Thymus (tissue), 11 donors: ENCODE measurements at regions not wholly inside any gene's neighbourhood (a gene's known extent, or its start where the extent isn't known, plus 50 kb on each side); places are given as distances from the start of the nearest gene placed in this dataset.

Experiments
- DNase-seq, 9 donors: peaks; one replicate each; pipeline ENCODE4 v3.0.0-alpha.2; 2013; ENCODE audit warnings: low spot score in 9 of 9, low read depth in 6 of 9, missing footprints in 1 of 9
- H3K27ac ChIP-seq, 2 donors: one replicate each; pipeline ENCODE4 v1.5.1; 2013; ENCODE audit warnings: control low read depth in 1 of 2, low read depth in 1 of 2, low read length in 1 of 2, mild to moderate bottlenecking in 1 of 2, moderate library complexity in 1 of 2
- H3K27me3 ChIP-seq, 2 donors: one replicate each; pipeline ENCODE4 v1.5.1; 2013; ENCODE audit warnings: low read length in 1 of 2; ENCODE audit not compliant: control insufficient read depth in 2 of 2, insufficient read depth in 1 of 2
- H3K36me3 ChIP-seq, 2 donors: one replicate each; pipeline ENCODE4 v1.5.1; 2013; ENCODE audit warnings: low read length in 1 of 2, mild to moderate bottlenecking in 1 of 2, moderate library complexity in 1 of 2; ENCODE audit not compliant: control insufficient read depth in 2 of 2, insufficient read depth in 2 of 2
- H3K4me1 ChIP-seq, 2 donors: one replicate each; pipeline ENCODE4 v1.5.1; 2013; ENCODE audit warnings: low read length in 2 of 2; ENCODE audit not compliant: control insufficient read depth in 2 of 2, insufficient read depth in 2 of 2
- H3K4me3 ChIP-seq, 2 donors: one replicate each; pipeline ENCODE4 v1.5.1; 2013; ENCODE audit warnings: low read length in 2 of 2, control low read depth in 1 of 2, mild to moderate bottlenecking in 1 of 2
- H3K9me3 ChIP-seq, 2 donors: one replicate each; pipeline ENCODE4 v1.5.1; 2013; ENCODE audit warnings: low read length in 1 of 2, mild to moderate bottlenecking in 1 of 2; ENCODE audit not compliant: control insufficient read depth in 2 of 2, insufficient read depth in 1 of 2
- whole genome bisulfite sequencing: extraction: QIAGEN DNeasy Blood & Tissue Kit; methylation state at CpG from one replicate; pipeline ENCODE4 v1.1.7; 2013; 5-methylcytosine and 5-hydroxymethylcytosine counted together
- donor health status: healthy.

GRCh38 chr5:124554746-124555578, 191.5 kb downstream of the ZNF608 start:
- H3K4me1 ChIP-seq = no peaks in the 10 kb centered on the region

GRCh38 chr5:124553911-124554310, 192.5 kb downstream of the ZNF608 start:
- no peak overlapping the region for H3K27ac ChIP-seq
- H3K36me3 ChIP-seq = no peaks in the 10 kb centered on the region
- no peaks in the 10 kb centered on the region for H3K9me3 ChIP-seq
- no peak for DNase-seq
- 94% methylated on average over 2 of the region's 2 CpGs for WGBS
- no peaks in the 10 kb centered on the region for H3K4me1 ChIP-seq
- H3K4me3 ChIP-seq = no peak overlapping the region
- H3K27me3 ChIP-seq = no peaks in the 10 kb centered on the region

More at GRCh38 chr5:124554746-124555578, 191.5 kb downstream of the ZNF608 start:
- Histone ChIP-seq H3K4me3 (no peak overlapping the region), H3K36me3 (no peaks in the 10 kb centered on the region), H3K9me3 (no peaks in the 10 kb centered on the region), H3K27me3 (no peaks in the 10 kb centered on the region), H3K27ac (no peak overlapping the region)
- WGBS = 97% methylated on average over 2 of the region's 2 CpGs
- DNase-seq = no peak

GRCh38 chr5:124552526-124552925, 193.9 kb downstream of the ZNF608 start:
- Histone ChIP-seq H3K27ac (no peak overlapping the region), H3K4me1 (no peaks in the 10 kb centered on the region), H3K36me3 (no peaks in the 10 kb centered on the region), H3K27me3 (no peaks in the 10 kb centered on the region), H3K4me3 (no peak overlapping the region), H3K9me3 (no peaks in the 10 kb centered on the region)
- DNase-seq = no peak
- WGBS = 97% methylated on average over 4 of the region's 4 CpGs

- Histone ChIP-seq H3K27me3 (no peaks in the 10 kb centered on the region), H3K36me3 (no peaks in the 10 kb centered on the region), H3K4me1 (no peaks in the 10 kb centered on the region), H3K9me3 (no peaks in the 10 kb centered on the region), H3K4me3 (no peak overlapping the region), H3K27ac (no peak overlapping the region)
- DNase-seq = no peak
Observed at GRCh38 chr5:124551939-124552279, 194.5 kb downstream of the ZNF608 start.

GRCh38 chr5:124550731-124551130, 195.7 kb downstream of the ZNF608 start:
- no peaks in the 10 kb centered on the region for H3K9me3 ChIP-seq
- no peak overlapping the region for H3K27ac ChIP-seq
- no peaks in the 10 kb centered on the region for H3K36me3 ChIP-seq
- no peak overlapping the region for H3K4me3 ChIP-seq
- DNase-seq = no peak
- WGBS = 95% methylated on average over 3 of the region's 3 CpGs
- H3K27me3 ChIP-seq = no peaks in the 10 kb centered on the region
- H3K4me1 ChIP-seq = no peaks in the 10 kb centered on the region

GRCh38 chr5:124549891-124550436, 196.5 kb downstream of the ZNF608 start:
- Histone ChIP-seq H3K27ac (no peak overlapping the region), H3K4me1 (no peaks in the 10 kb centered on the region), H3K9me3 (no peaks in the 10 kb centered on the region), H3K27me3 (no peaks in the 10 kb centered on the region), H3K4me3 (no peak overlapping the region), H3K36me3 (no peaks in the 10 kb centered on the region)
- no peak for DNase-seq
- WGBS = 95% methylated on average over 4 of the region's 4 CpGs

- no peaks in the 10 kb centered on the region for H3K36me3 ChIP-seq
Observed at GRCh38 chr5:124546643-124547042, 199.8 kb downstream of the ZNF608 start.

GRCh38 chr5:124544366-124545055, 201.9 kb downstream of the ZNF608 start:
- Histone ChIP-seq H3K36me3 (no peaks in the 10 kb centered on the region), H3K27me3 (no peaks in the 10 kb centered on the region), H3K9me3 (no peaks in the 10 kb centered on the region), H3K4me1 (no peaks in the 10 kb centered on the region), H3K27ac (no peak overlapping the region), H3K4me3 (no peak overlapping the region)
- DNase-seq = no peak
- WGBS = 47% methylated on average over 2 of the region's 2 CpGs

More at GRCh38 chr5:124546643-124547042, 199.8 kb downstream of the ZNF608 start:
- DNase-seq = peak in 1 of 9 donors; percentile 9
- Histone ChIP-seq H3K27me3 (no peaks in the 10 kb centered on the region), H3K4me1 (no peaks in the 10 kb centered on the region), H3K27ac (no peak overlapping the region), H3K4me3 (no peak overlapping the region), H3K9me3 (no peaks in the 10 kb centered on the region)
- WGBS = 57% methylated on average over 2 of the region's 2 CpGs

- DNase-seq = no peak
- H3K4me1 ChIP-seq = no peaks in the 10 kb centered on the region
- WGBS = 88% methylated on average over 1 of the region's 1 CpG
- H3K27ac ChIP-seq = no peak overlapping the region
- no peaks in the 10 kb centered on the region for H3K27me3 ChIP-seq
- no peaks in the 10 kb centered on the region for H3K36me3 ChIP-seq
- H3K9me3 ChIP-seq = no peaks in the 10 kb centered on the region
- no peak overlapping the region for H3K4me3 ChIP-seq
Observed at GRCh38 chr5:124538931-124539330, 207.5 kb downstream of the ZNF608 start.
